ENCODE measurements at regions not wholly inside any gene's neighbourhood (a gene's known extent, or its start where the extent isn't known, plus 50 kb on each side); places are given as distances from the start of the nearest gene placed in this dataset.

- TF ChIP-seq CTCF (IDR thresholded peaks at IDR 0.05) = no peak
- no peak for TF ChIP-seq POLR2A (IDR thresholded peaks at IDR 0.05)
These were observed 773.6 kb upstream of the SLC35B3 start for GRCh38 chr6:9208966-9209365.

All from uterus (tissue), 2 donors.